Suprapubic skin (tissue), 4 donors: ENCODE measurements at regions not wholly inside any gene's neighbourhood (a gene's known extent, or its start where the extent isn't known, plus 50 kb on each side); places are given as distances from the start of the nearest gene placed in this dataset.

Experiments used
- DNase-seq, 2 donors: peaks; one replicate each; pipeline ENCODE4 v3.0.0-alpha.2; 2019; ENCODE audit warnings: low spot score in 2 of 2
- H3K27ac ChIP-seq: fragments of 200-600 bp; sonication (generic); one replicate; pipeline ENCODE4 v1.5.1; 2019
- H3K27me3 ChIP-seq: fragments of 200-600 bp; sonication (generic); one replicate; pipeline ENCODE4 v1.5.1; 2019
- H3K36me3 ChIP-seq: fragments of 200-600 bp; sonication (generic); one replicate; pipeline ENCODE4 v1.5.1; 2019
- H3K4me1 ChIP-seq: fragments of 200-600 bp; sonication (generic); one replicate; pipeline ENCODE4 v1.5.1; 2019
- H3K4me3 ChIP-seq: fragments of 200-600 bp; sonication (generic); one replicate; pipeline ENCODE4 v1.5.1; 2019; ENCODE audit warnings: mild to moderate bottlenecking
- H3K9me3 ChIP-seq: fragments of 200-600 bp; sonication (generic); one replicate; pipeline ENCODE4 v1.5.1; 2019
- EP300 ChIP-seq: sonication (generic); formaldehyde crosslinking; IDR thresholded peaks from one replicate; pipeline ENCODE4 v1.6.1; 2017; ENCODE audit warnings: antibody characterized with exemption
- POLR2A ChIP-seq, 2 donors: fragments of 450-650 bp; IDR thresholded peaks; one replicate each; pipeline ENCODE4 v1.6.1; 2017; ENCODE audit warnings: antibody characterized with exemption in 2 of 2, mild to moderate bottlenecking in 2 of 2, moderate library complexity in 2 of 2
- POLR2AphosphoS5 ChIP-seq, 3 donors: sonication (generic); formaldehyde crosslinking; IDR thresholded peaks; one replicate each; pipeline ENCODE4 v1.6.1; 2017; ENCODE audit warnings: antibody characterized with exemption in 3 of 3
- WGBS: methylation state at CpG from one replicate; pipeline ENCODE4 v1.1.5; 2018; 5-methylcytosine and 5-hydroxymethylcytosine counted together
- TF ChIP-seq, protein P1 (sequence below), 2 donors: fragments of 200-600 bp in 1 of 2; fragments of 450-650 bp in 1 of 2; sonication (generic) in 1 of 2; IDR thresholded peaks; one replicate each; pipeline ENCODE4 v1.5.1; 2016 to 2019; ENCODE audit warnings: antibody characterized with exemption in 2 of 2, mild to moderate bottlenecking in 1 of 2, moderate library complexity in 1 of 2

DNA sequence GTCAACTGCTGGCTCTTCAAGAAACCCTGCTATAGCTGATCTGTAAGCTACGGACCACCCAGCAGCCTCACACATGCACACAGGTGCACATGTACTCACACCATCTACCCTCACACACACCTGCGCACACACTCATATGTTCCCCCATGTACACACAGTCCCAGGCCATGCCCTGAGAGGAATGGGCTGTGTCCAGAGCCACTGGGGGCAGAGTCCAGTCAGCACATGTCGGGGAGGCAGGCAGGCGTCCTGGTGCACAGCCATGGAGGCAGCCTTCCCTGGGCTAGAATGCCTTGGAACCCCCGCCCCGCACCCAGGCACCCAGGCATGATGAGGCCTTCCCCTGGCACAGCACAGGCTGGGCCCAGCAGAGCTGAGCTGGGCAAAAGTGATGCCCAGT, 58.3 kb upstream of the DLK1 start:
- DNase-seq = no peak
- WGBS = 100% methylated on average over 2 of the region's 6 CpGs
- Histone ChIP-seq H3K27ac (no peak overlapping the region), H3K4me1 (peaks cover 18% of the 10 kb centered on the region), H3K27me3 (peaks cover 74% of the 10 kb centered on the region), H3K9me3 (no peaks in the 10 kb centered on the region), H3K36me3 (no peaks in the 10 kb centered on the region), H3K4me3 (no peak overlapping the region)
- TF ChIP-seq POLR2A (IDR thresholded peaks at IDR 0.05) = no peak
- TF ChIP-seq, protein P1, sequence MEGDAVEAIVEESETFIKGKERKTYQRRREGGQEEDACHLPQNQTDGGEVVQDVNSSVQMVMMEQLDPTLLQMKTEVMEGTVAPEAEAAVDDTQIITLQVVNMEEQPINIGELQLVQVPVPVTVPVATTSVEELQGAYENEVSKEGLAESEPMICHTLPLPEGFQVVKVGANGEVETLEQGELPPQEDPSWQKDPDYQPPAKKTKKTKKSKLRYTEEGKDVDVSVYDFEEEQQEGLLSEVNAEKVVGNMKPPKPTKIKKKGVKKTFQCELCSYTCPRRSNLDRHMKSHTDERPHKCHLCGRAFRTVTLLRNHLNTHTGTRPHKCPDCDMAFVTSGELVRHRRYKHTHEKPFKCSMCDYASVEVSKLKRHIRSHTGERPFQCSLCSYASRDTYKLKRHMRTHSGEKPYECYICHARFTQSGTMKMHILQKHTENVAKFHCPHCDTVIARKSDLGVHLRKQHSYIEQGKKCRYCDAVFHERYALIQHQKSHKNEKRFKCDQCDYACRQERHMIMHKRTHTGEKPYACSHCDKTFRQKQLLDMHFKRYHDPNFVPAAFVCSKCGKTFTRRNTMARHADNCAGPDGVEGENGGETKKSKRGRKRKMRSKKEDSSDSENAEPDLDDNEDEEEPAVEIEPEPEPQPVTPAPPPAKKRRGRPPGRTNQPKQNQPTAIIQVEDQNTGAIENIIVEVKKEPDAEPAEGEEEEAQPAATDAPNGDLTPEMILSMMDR (IDR thresholded peaks at IDR 0.05) = no peak
- TF ChIP-seq EP300 = no peak

DNA sequence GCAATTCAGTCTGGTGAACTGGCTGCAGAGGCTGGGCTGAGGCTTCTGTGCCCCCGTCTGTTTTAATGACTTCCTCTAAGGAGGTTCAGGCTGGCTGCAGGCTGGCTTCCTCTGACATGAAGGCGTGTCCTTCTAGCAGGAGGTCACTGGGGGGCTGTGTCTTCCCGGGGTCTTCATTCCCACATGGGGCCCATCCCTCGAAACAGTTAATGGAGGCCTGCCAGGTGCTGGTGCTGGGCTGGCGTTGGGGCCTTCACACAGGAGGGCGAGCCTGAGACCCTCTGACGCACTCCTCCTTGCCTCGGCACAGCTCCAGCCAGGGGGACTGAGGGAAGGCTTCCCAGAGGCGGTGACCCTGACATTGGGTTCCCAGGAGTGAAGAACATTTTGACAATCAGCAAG, 57.7 kb upstream of the DLK1 start:
- Histone ChIP-seq H3K36me3 (no peaks in the 10 kb centered on the region), H3K27me3 (peaks cover 72% of the 10 kb centered on the region), H3K4me1 (peaks cover 18% of the 10 kb centered on the region), H3K4me3 (no peak overlapping the region), H3K27ac (no peak overlapping the region), H3K9me3 (no peaks in the 10 kb centered on the region)
- 81% methylated on average over 9 of the region's 9 CpGs for WGBS
- DNase-seq = no peak
- TF ChIP-seq POLR2AphosphoS5 (IDR thresholded peaks at IDR 0.05) (no peak), EP300 (no peak), POLR2A (IDR thresholded peaks at IDR 0.05) (no peak)
- TF ChIP-seq, protein P1 (IDR thresholded peaks at IDR 0.05) = no peak

DNA sequence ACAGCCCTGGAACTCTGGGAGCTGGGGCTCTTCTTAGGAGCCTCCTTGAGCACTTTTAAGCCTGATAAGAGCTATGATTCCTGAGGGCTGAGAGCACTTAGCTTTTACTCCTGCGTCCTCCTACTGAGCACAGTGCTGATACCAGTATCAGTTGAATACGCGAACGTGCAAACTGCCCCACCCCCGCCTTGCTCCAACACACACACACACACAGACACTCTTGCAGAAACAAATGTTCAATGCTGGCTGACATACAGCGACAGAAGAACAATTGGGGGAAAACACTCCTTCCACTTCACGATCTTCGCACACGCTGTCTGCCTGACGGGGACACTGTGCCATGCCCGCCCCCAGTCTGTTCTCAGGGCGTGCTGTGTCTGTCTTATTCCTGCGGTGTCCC, 57.2 kb upstream of the DLK1 start:
- Histone ChIP-seq H3K9me3 (no peaks in the 10 kb centered on the region), H3K36me3 (no peaks in the 10 kb centered on the region), H3K4me1 (peaks cover 17% of the 10 kb centered on the region), H3K4me3 (no peak overlapping the region), H3K27ac (no peak overlapping the region), H3K27me3 (peaks cover 68% of the 10 kb centered on the region)
- TF ChIP-seq POLR2AphosphoS5 (IDR thresholded peaks at IDR 0.05) (no peak), EP300 (no peak), POLR2A (IDR thresholded peaks at IDR 0.05) (no peak)
- TF ChIP-seq, protein P1 (IDR thresholded peaks at IDR 0.05) = no peak
- DNase-seq = no peak
- WGBS = 44% methylated on average over 13 of the region's 13 CpGs

DNA sequence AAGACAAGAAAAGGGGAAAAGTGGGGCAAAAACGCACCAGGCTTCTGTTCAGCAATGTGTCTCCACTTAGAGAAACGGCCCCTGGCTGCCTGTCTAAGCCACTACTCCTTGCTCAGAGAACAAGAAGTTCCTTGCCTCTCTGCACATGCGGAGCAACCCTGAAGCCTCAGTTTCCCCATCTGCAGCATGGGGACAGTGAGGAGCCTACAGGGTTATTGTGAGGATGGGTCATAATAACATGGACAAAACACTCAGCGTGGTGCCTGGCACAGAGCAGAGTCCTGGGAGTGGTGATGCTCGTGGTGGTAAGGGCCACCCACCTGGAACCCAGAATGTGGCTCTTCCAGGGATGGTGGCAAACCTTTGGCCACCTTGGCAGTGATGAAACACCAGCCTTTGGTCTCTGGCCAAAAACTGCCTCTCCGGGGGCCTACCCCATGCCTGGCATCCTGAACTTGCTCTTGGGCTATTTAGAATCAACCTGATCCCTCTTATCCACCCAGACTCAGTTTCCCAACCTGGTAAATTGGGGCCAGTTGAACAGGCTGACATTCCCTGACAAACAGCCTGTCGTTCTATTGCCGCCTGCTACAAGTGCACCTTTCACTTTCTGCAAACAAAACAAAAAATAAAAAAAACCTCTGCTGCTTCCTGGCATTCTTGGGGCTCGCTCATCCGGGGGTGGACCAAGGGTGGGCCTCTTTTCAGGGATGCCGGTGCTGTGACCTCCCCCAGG, 56.5 kb upstream of the DLK1 start:
- peaks cover 10% of the 10 kb centered on the region for H3K4me1 ChIP-seq
- 54% methylated on average over 11 of the region's 11 CpGs for WGBS
- no peak overlapping the region for H3K27ac ChIP-seq
- no peaks in the 10 kb centered on the region for H3K9me3 ChIP-seq
- TF ChIP-seq EP300 = no peak
- TF ChIP-seq POLR2A (IDR thresholded peaks at IDR 0.05) = no peak
- no peak for TF ChIP-seq POLR2AphosphoS5 (IDR thresholded peaks at IDR 0.05)
- DNase-seq = no peak
- peaks cover 64% of the 10 kb centered on the region for H3K27me3 ChIP-seq
- no peak overlapping the region for H3K4me3 ChIP-seq
- H3K36me3 ChIP-seq = no peaks in the 10 kb centered on the region

DNA sequence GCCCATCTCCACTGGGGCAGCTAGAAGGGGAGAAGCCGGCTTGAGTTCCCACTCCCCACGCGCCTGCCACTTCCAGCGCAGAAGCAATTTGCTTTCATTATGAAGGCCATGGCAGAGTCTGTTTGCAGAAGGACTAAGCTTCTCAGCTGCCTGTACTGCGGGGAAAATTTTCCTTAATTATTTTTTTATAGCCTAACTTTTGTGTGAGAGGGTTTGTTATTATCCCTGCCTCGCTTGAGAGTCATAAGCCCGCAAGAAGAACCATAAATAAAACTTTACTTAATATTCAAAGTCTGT, 56.0 kb upstream of the DLK1 start:
- WGBS = 69% methylated on average over 7 of the region's 7 CpGs

More for the DNA sequence above, 56.0 kb upstream of the DLK1 start:
- H3K27ac ChIP-seq = no peak overlapping the region
- no peaks in the 10 kb centered on the region for H3K36me3 ChIP-seq
- H3K27me3 ChIP-seq = peaks cover 59% of the 10 kb centered on the region
- H3K4me3 ChIP-seq = no peak overlapping the region
- TF ChIP-seq EP300 = no peak
- no peak for TF ChIP-seq POLR2A (IDR thresholded peaks at IDR 0.05)
- TF ChIP-seq, protein P1 (IDR thresholded peaks at IDR 0.05) = no peak
- TF ChIP-seq POLR2AphosphoS5 (IDR thresholded peaks at IDR 0.05) = no peak
- no peak for DNase-seq
- no peaks in the 10 kb centered on the region for H3K9me3 ChIP-seq
- peaks cover 5% of the 10 kb centered on the region for H3K4me1 ChIP-seq
